ENCODE measurements at regions not wholly inside any gene's neighbourhood (a gene's known extent, or its start where the extent isn't known, plus 50 kb on each side); places are given as distances from the start of the nearest gene placed in this dataset.
A peak's percentile ranks its signal among the peaks of the same experiment; 100 is the strongest.

DNA sequence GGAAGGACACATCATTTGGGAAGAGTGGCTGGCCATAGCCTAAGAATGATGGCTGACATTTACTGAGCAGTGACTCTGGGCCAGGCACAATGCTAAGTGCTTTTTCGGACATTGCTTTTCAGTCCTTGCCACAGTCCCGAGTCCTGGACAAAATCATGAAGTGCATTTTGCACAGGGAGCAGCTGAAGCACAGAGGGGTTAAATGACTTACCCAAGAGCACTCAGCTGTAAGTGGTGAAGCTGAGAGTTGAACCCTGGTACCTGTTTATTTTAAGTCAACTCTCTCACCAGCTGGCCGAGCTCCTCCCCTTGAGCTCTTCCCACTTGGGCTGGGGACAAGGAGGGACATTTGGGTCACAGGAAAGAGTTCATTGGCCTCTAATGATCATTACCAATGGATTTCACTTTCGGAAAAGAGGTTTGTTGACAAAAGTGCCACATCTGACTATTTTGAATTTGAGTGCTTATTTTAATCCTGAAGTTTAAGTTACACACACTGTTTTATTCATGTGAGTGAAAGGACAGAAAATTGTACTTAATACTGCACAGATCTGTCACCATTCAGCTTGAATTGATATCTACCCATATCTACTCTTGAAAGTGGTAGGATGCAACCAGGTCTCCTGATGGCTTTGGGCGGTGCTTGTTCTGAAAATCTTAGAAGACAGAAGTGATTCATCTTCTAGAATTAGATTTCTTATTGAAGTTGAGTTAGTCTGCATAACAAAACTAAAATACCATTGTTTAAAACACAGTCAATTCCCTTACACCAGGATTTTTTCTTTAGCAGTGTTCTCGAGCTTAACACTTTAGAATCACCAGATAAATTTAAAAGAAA, 368.7 kb upstream of the PROK2 start:
- no peak for DNase-seq

DNA sequence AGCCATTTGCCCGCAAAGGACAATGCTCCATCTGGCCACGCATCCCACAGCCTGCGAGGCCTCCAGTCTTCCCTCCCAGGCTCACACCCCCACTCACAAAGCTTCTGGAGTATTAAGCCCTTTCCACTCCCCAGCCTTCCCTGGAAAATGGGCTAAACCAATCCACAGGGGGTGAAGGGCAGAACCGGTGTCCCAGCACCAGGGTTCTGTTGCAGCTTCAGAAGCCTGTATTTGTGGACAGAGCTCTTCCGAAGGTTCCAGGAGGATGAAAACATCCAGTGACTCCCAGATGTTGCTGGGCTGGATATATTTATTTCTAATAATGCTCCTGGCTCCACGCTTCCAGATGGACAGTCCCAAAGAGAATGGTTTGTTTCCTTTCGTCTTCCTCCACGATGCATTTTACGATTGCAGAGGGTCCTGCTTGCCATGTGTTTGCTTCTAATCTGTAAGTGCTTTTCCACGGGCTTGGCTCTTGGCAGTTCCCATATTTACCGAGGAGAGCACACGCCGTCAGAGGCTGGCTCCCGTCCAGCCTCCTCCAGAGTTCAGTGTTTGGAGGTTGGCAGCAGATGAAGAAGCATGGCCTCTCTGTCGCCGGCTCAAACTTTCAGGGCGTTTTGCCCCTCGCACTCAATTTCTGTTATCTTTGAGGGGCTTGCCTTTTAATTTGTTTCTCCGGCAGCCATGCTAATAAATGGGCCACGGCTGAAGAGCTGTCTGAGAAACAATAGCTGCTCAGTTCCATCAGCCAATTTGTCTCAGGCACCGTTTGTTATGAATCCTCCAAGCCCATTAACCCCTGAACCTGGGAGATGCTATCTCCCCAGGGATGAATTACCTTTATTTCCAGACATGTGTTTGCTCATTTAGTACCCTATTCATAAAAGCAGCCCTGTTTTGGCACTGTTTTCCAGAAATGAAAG, 367.9 kb upstream of the PROK2 start:
- peak; percentile 85 for DNase-seq

GRCh38 chr3:72151465-72152238, 366.7 kb upstream of the PROK2 start:
- no peak for DNase-seq

GRCh38 chr3:72150634-72151412, 365.9 kb upstream of the PROK2 start:
- DNase-seq, result no peak

- no peak for DNase-seq
These were observed 364.8 kb upstream of the PROK2 start for GRCh38 chr3:72149645-72150300.

DNA sequence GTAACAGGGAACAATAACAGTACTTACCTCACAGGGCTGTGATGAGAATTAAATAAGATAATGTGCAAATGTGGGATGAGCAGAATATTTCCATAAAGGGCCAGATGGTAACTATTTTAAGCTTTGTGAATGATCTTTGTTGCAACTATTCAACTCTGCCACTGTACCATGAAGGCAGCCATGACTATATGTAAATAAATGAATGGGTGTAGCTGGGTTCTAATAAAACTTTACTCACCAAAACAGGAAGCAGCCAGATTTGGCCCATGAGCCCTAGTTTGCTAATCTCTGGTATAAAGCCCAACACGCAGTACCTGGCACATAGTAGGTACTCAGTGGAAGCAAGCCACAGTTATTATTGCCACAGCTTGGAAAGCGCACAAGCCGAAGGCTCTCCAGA, 362.7 kb upstream of the PROK2 start:
- DNase-seq, result no peak

DNA sequence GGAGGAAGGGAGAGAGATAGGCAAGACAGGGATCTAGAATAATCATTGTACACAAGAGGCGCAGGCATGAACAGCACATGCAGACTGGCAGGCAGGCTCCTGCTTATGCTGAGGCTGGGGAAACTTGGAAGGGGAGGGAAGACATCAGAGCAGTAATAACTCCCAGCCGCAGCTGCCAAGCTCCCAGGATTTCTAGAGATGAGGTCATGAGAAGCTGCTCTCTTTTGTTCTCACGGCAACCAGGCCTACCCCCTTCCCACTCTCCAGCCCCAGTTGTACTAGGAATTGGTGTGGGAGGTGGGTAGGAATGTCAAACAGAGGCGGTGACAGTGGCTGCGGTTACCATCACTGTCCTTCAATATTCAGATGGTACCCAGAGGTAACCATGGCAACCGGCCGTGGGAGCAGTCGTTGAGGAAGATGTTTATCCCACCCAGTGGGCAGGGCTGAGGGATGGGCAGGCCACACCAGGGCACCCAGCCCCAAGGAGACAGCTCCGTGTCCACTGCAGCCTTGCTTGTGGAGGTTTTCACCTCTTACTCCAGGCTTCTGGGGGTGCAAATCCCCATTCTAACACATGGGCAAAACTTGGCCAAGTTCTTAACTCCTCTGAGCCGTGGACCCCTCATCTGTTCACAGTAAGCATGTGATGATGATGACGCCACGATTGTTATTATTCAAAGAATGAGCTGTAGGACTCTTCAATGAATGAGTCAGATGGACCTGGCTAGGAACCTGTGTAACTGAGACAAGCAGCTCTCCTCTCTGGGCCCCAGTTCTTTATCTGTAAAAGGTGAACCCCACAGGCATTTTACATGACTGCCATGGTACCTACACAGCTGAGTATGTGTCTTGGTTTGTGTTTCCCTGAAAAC, 360.8 kb upstream of the PROK2 start:
- DNase-seq, result peak; percentile 64

- no peak for DNase-seq
These were observed 360.0 kb upstream of the PROK2 start for GRCh38 chr3:72144773-72145505.

GRCh38 chr3:72143966-72144717, 359.2 kb upstream of the PROK2 start:
- DNase-seq, result no peak

DNA sequence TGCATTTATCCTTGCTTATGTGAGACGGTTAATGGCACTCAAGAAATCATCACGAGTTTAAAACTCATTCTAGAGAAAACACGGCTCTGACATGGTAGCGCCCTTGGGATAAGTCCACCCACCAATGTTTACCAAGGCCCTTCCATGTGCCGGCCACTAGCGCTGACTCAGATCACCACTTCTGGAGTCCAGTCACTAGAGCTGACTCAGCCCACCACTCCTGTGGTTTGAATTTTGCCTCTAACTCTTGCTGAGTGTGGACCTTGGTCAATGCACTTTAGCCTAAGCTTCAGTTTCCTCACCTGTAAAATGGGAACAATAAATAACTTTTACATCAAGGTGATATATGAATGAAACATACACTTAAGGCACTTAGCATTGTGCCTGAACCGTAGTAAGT, 358.4 kb upstream of the PROK2 start:
- no peak for DNase-seq

DNA sequence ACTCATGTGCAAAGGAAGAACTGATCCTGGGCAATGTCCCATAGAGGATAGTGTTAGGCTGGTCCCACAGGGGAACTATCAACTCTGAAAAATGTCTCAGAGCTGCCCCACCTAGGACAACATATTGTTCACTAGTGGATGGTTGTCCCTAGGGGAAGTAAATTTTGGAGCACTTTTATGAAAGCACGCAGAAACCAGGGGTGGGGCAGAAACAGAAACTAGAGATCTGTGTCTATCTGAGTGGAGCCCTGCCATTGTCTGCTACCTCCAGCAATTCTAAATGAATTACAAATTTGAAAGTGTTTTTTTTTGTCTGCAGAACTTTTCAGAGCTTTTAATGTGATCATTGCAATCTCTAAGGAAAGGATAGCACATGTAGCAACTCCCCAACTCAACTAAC, 357.1 kb upstream of the PROK2 start:
- DNase-seq, result no peak

DNA sequence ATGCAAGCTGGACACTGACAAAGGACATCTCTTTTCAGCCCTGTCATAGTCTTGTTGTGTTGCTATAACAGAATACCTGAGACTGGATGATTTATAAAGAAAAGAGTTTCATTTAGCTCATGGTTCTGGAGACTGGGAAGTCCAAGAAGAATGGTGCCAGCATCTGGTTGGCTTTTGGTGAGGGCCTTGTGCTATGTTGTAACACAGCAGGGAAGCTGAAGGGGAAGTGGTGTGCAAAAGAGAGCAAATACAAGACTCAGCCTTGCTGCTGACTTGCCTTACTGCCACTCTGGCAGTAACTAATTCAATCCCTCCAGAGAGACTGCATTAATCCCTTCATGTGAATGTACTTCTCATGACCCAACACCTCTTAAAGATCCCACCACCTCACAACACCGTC, 356.3 kb upstream of the PROK2 start:
- no peak for DNase-seq

GRCh38 chr3:72139316-72139715, 354.4 kb upstream of the PROK2 start:
- no peak for DNase-seq

DNA sequence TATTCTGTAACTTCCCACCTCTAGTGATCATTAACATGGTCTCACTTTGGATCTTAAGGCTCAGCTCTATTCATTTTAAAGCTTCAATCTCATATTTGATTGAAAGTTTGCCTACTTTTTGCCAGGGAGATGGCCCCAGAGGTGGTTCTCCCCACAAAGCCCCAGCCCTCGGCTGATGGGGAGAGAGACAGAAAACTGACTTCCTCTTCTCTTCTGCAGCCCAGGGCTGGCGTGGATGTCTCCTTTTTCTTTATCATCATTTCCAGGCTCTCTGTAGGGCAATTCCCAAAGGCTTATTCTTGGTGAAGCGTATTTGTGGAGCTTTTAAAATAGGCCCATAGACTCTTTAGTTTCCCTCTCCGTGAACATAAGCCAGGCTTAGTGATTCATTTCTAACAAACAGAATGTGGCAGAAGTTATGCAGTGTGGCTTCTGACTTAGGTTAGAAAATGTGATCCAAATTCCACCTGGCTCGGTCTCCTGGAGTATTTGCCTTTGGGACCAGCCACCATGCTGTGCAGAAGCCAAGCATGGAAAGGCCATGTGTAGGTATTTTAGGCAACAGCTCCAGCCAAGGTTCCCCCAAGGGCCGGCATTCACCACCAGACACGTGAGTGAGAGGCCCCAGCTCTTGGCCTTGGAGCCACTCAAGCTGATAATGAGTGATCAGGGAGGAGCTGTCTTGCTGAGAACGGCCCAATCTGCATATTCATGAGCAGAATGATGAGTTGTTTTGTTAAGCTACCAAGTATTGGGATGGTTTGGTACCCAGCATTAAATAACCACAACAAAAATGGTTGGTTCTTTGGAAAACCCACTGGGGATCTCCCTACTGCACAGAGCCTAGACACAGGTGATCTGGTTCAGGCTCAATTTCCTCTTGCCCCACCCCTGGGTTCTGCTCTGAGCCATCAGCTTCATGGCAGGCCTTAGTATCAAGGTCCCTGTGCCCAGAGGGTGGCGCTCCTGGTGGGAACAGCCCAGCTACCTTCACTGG, 353.2 kb upstream of the PROK2 start:
- DNase-seq, result no peak

- DNase-seq, result no peak
These were observed 350.7 kb upstream of the PROK2 start for GRCh38 chr3:72135636-72136035.

DNA sequence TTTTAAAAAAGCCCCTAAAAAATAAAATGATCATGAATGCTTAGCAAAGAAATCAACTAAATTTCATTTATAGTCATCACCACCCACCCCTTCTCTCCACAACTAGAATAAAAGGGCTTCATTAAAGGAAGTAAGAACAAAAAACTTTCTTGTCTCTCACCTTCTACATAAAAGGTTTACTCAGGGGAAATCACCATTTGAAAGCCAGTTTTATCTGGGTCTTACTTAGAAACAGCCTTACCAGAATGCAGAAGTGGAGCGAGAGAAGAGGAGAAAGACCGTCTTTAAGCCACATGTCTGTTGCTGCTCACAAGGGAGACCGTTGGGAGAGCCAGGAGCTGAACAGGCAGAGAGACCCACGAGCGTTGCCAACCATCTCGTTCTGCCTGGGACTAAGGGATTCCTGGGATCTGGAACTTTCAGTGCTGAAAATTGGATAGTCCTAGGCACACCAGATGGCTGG, 350.1 kb upstream of the PROK2 start:
- no peak for DNase-seq

DNA sequence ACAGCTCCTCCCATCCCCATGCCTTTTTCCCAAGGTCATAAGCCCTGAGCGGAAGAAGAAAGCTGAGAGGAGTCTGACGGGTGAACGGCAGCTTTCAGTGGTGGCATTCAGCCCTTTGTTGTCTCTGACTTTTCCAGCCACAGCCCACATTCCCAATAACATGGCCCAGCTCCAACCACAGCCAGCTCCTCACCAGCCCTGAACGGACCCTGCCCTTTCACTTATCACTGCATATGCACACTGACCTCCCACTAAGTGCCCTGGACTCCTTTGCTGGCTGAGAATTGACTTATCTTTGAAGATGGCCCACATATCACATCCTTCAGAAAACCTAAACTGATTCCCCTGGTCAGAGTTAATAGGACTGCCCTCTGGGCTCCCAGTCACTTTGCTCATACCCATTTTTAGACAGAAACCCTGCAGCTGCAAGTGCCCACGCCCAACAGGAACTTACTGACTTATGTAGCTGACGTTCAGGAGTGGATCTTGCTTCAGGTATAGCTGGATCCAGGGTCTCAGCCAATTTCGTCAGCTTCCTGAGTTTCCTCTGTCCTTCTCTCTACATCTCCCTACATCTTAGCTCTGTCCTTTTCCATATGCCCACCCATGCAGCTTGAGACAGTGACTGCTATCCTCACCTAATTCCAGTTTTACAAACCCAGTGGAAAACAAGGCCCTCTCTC, 348.5 kb upstream of the PROK2 start:
- no peak for DNase-seq

Data from hindlimb muscle (tissue), 1 donor.